HG02870 (cell line): ENCODE measurements at regions not wholly inside any gene's neighbourhood (a gene's known extent, or its start where the extent isn't known, plus 50 kb on each side); places are given as distances from the start of the nearest gene placed in this dataset.

Experiments
- ATAC-seq: cut with Tn5 transposase; IDR thresholded peaks from one replicate; pipeline ENCODE4 v1.9.1; 2021; ENCODE audit warnings: mild to moderate bottlenecking, moderate library complexity; ENCODE audit not compliant: unreplicated experiment

- ATAC-seq, result no peak
Measured at GRCh38 chr13:34216256-34216655, 398.3 kb downstream of the RFC3 start.

- ATAC-seq, result no peak
Measured at GRCh38 chr13:34217343-34218025, 399.5 kb downstream of the RFC3 start.

DNA sequence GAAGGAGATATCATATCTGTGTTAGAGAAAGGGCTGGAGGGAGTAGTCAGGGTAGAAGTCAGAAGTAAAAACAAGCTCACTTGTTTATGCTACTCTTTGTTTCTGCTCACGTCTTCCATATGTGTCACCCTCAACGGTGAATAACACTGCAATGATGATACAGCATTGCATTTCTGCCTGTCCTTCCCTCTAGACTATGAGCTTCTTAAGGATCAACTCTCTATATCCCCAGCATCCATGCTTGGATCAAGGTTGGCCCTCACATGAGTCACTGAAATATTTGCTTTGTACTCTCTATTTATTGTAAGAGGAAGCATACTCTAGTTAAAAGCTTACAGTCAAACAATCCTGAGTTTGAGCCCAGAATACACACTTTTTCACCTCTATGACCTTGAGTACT, 406.0 kb downstream of the RFC3 start:
- no peak for ATAC-seq

DNA sequence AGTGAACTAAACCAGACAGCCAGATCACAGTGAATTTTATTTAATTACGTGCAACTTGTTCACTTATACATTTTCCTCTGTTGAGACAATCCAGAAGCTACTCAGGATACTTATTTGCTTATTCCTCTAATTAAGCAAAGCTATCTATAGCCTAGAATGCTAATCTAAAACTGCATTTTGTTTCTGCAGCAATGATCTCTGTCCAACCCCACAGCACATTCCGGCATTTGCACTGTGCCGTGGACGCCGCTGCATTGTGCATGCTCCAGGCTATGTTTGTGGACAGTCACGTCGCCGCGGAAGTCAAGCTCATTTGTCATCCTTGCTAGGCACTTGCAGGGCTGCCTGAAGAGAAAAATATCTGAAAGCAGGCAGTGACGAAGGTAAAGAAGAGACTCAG, 406.9 kb downstream of the RFC3 start:
- no peak for ATAC-seq

DNA sequence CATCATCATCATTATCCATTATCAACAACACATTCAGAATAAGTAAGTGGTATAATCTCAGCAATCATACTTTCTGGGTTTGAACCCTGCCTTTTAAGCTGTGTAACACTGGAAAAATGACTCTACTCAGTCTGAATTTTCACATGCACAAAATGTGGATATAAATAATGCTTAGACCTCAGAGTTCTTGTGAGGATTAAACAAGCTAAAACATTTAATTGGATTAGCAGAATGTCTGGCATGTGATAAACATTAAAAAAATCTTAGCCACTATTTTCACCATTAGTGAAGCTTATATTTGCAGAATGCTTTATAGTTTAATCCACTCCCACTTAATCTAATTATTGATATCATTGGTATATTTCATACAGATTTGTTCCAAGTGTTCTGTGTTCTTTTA, 412.3 kb downstream of the RFC3 start:
- no peak for ATAC-seq

DNA sequence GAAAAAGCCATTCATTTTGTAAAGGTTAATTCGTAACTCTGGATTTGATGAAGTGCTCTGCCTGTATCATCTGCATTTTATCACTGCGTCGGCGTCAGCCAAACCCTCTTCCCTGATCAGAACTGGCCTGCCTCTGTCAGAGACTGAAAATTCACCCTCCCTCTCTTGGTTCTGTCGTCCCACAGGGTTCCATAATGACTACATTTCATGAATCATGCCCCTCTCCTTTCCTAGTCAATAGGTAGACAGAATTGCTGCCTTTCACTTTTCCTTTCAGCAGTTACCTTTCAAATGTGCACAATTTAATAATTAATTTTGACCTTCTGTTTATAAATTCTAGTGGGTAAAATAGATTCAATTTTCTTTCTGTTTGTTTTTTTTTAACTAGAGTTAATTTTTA, 423.4 kb downstream of the RFC3 start:
- no peak for ATAC-seq

DNA sequence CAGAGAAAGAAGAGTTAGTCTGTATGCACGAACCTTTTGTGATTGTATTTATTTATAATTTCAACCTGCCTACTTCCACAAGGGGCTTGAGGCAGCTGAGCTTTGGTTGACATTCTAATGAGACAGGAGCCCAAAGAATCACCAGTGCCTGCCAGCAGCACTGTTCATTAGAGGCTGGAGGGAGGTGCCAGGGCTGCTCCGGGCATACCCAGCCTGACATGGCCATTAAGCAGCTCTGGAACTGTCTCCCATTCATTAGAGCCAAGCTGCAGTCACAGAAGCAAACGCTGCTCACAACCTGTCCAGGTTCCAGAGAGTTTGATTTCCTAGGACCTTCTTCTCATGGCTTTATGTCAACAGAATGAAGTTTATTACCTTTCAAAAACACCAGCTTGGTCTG, 425.5 kb downstream of the RFC3 start:
- ATAC-seq, result no peak

GRCh38 chr13:34246511-34246910, 428.6 kb downstream of the RFC3 start:
- no peak for ATAC-seq

DNA sequence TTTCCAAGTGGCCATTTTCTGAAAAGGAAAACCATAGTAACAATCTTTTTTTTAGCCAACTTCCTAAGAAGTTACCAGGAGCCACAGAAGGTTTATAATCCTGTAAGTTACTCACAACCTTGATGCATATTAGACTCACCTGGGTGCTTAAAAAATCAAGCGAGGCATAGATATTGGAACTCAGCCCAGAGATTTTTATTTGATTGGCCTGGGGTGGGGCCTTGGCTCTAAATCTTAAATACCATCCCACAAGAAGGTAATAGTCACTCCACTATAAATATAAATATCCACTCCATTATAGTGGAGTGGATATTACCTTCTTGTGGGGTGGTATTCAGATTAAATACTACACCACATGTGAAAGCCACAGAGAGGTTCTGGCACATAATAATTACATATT, 429.6 kb downstream of the RFC3 start:
- ATAC-seq, result no peak

DNA sequence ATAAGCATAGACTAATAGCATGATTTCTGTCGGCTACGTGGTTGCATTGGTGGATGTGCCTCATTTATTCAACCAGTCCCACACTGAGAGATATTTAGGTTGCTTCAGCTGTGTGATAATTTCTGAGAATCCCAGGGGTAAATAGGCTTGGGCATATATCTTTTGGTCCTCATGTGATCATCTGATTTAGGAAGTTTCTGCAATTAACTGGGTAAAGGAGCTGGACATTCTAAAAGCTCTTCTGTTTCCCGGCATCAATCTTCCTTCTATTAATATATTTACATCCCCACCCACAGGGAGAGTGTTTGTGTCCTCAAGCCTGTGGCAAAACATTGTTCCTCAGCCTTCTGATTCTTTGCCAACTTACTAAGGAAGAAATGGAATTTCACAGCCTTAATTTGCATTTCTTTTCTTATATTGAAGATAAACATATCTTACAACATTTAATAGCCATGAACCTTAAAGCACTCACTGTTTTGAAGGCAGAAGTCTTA, 431.6 kb downstream of the RFC3 start:
- no peak for ATAC-seq

GRCh38 chr13:34250151-34250670, 432.3 kb downstream of the RFC3 start:
- ATAC-seq, result no peak

DNA sequence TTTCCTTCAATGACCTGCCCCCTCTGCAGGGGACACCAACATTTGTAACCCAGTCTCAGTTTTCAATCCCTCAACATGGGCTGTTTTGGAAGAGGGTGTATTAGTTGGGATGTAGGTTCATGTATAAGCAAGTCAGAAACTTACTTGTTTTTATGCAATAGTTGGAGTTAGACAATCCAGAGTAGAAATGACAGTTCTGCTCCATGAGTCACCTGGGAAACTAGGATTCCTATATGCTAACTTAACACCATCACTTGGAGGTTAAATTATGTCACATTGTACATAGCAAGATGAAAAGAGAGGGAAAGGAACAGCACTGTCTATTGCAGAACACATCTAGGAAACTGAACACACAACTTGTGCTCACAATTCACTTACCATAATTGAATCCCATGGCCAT, 436.4 kb downstream of the RFC3 start:
- no peak for ATAC-seq

DNA sequence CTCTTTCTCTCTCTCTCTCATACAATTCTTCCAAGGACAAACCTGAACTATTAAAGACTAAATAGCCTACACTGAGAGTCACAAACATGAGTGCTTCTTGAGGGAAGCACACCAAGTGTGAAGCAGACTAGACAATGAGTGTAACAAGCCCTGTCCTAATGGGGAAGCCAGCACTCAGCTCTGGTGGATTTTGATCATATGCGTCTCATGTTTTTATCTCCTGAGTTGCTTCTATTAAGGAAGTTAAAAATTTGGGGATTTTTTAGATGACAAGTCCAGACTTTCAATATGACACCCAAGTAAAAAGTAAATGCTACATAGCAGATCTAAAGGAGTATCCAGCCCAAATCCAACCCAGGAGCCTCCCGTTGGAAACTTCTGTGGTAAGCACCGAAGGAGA, 437.8 kb downstream of the RFC3 start:
- ATAC-seq, result no peak

DNA sequence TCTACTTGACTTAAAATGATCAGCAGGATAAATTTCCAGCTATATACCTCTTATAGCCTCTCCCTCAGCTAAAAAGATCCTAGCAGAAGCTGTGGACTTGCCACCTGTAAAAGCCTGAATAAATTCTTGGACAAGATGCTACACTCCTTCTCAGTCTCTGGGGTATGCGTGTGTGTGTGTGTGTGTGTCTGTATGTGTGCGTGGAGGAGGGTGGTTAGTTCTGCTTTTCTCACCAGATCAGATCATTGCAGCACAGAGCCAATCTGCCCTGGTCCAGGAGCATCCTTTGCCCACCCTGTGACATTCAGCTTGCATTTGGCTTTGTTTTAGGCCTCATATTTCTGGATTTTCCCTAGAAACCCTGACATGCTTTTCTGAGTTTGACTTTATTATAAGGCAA, 438.3 kb downstream of the RFC3 start:
- no peak for ATAC-seq

- no peak for ATAC-seq
Measured at GRCh38 chr13:34257966-34258365, 440.0 kb downstream of the RFC3 start.

DNA sequence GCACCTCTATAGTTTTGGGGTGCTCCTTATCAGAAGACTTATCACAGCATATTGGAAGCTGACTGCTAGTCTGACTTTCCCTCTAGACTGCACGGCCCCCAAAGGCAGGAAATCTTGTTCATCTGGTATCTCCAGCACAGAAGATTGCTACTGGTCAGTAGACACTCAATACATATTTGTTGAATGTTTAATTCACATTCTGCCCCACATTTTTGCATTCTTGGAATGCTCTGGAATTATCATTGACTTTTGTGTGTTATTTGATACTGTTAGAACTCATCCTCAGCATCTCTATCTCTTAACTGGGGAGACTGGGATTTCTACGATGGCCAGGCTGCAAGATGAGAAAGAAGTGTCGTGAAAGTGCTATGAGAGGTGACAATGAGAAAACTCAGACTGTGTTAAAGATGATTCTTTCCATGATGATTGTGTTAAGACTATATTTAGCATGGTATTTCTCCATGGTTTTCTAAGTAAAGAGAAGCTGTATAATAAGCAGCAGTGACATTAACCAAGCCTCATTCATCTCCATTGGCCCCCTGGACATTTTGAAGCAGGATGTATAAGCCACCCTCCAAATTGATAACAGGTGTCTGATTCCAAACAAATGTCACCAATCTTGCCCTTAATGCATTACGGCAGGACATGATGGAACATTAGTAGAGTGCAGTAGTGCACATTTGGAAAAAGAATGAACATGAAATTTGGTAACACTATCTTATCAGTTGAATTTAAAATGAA, 440.9 kb downstream of the RFC3 start:
- no peak for ATAC-seq

- ATAC-seq, result no peak
Measured at GRCh38 chr13:34263681-34264080, 445.7 kb downstream of the RFC3 start.

GRCh38 chr13:34265046-34265679, 447.2 kb downstream of the RFC3 start:
- no peak for ATAC-seq

GRCh38 chr13:34276764-34277163, 458.8 kb downstream of the RFC3 start:
- no peak for ATAC-seq

DNA sequence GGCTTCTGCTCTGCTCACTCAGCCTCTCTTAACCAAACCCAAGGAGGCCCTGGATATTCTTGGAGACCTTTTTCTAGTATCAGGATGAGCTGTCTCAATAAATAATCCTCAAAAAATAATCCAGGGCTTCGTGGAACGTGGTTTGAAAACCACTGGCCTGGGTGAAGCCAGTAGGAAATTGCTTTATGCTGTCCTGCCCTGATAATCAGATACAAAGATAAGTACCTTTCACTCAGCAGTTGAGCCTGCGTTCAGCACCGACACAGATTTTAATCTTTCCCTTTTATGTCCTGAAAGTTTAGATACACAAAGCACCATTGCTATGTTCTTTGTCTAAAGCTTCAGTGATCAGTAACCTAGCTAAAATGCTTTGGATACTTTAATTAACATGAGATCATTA, 460.0 kb downstream of the RFC3 start:
- no peak for ATAC-seq

- ATAC-seq, result no peak
Measured at GRCh38 chr13:34278780-34279179, 460.8 kb downstream of the RFC3 start.

DNA sequence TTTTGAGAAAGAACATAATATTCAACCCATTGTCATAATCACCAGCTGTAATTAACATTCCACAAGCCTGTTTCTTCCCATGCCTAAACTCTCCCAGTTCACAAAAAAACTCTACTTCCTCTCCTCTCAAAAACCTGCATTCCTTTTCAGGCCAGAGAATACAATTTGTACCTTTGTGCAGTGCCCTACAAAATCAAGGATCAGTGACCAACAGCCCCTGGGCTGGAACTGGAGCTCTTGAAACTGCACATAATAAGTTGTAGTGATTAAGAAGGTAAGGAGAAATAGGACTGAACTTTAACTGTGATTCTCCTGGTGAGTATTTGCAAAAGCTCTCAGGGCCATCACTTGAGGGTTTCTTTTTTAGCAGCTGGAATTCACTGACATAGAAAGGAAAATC, 472.7 kb downstream of the RFC3 start:
- ATAC-seq, result no peak
